Loucy (cell line): ENCODE measurements at regions not wholly inside any gene's neighbourhood (a gene's known extent, or its start where the extent isn't known, plus 50 kb on each side); places are given as distances from the start of the nearest gene placed in this dataset.

Experiments
- H2AFZ ChIP-seq: fragments of 200-600 bp; sonication (generic); 2 replicates; pipeline ENCODE4 v1.6.0; 2016; ENCODE audit warnings: antibody characterized with exemption, mild to moderate bottlenecking, low read length, moderate library complexity
- H3F3A ChIP-seq: fragments of 200-600 bp; 2 replicates; pipeline ENCODE4 v1.6.0; 2016; ENCODE audit warnings: antibody characterized with exemption, low read depth, mild to moderate bottlenecking
- H3K27me3 ChIP-seq: fragments of 200-600 bp; sonication (generic); 2 replicates; pipeline ENCODE4 v1.6.1; 2014; ENCODE audit warnings: low read length, mild to moderate bottlenecking; ENCODE audit not compliant: insufficient read depth, poor library complexity, severe bottlenecking
- H3K36me3 ChIP-seq: fragments of 200-600 bp; sonication (generic); 2 replicates; pipeline ENCODE4 v1.6.1; 2016; ENCODE audit warnings: low read length; ENCODE audit not compliant: insufficient read depth
- H3K4me1 ChIP-seq: fragments of 200-600 bp; sonication (generic); 2 replicates; pipeline ENCODE4 v1.5.1; 2014; ENCODE audit warnings: low read length, mild to moderate bottlenecking; ENCODE audit not compliant: insufficient read depth, poor library complexity, severe bottlenecking
- H3K4me2 ChIP-seq: fragments of 200-600 bp; sonication (generic); 2 replicates; pipeline ENCODE4 v1.6.0; 2014; ENCODE audit warnings: antibody characterized with exemption, low read length, low read depth, mild to moderate bottlenecking; ENCODE audit not compliant: poor library complexity, severe bottlenecking
- H3K4me3 ChIP-seq: fragments of 200-600 bp; sonication (generic); 2 replicates; pipeline ENCODE4 v1.5.1; 2014; ENCODE audit warnings: low read length, mild to moderate bottlenecking, mixed read lengths; ENCODE audit not compliant: poor library complexity, severe bottlenecking
- H3K79me2 ChIP-seq: fragments of 200-600 bp; sonication (generic); 2 replicates; pipeline ENCODE4 v1.6.1; 2014; ENCODE audit warnings: low read length; ENCODE audit not compliant: insufficient read depth
- H3K9ac ChIP-seq: fragments of 200-600 bp; sonication (generic); 2 replicates; pipeline ENCODE4 v1.6.0; 2014; ENCODE audit warnings: mild to moderate bottlenecking, low read depth, low read length, moderate library complexity; ENCODE audit not compliant: poor library complexity, severe bottlenecking
- H3K9me2 ChIP-seq: fragments of 200-600 bp; sonication (generic); replicated peaks from 2 replicates; pipeline ENCODE4 v1.6.1; 2016; ENCODE audit warnings: low read depth, low read length, mixed read lengths
- H3K9me3 ChIP-seq: fragments of 200-600 bp; sonication (generic); 2 replicates; pipeline ENCODE4 v1.6.1; 2014; ENCODE audit warnings: mild to moderate bottlenecking, antibody characterized with exemption, low read length, low read depth; ENCODE audit not compliant: insufficient read depth
- H4K20me1 ChIP-seq: fragments of 200-600 bp; sonication (generic); 2 replicates; pipeline ENCODE4 v1.6.0; 2014; ENCODE audit warnings: antibody characterized with exemption, low read length, mild to moderate bottlenecking; ENCODE audit not compliant: insufficient read depth, poor library complexity, severe bottlenecking
- EZH2phosphoT487 ChIP-seq: fragments of 200-600 bp; IDR thresholded peaks from 2 replicates; pipeline ENCODE4 v1.6.1; 2018; ENCODE audit warnings: antibody characterized with exemption, mild to moderate bottlenecking, moderate library complexity, borderline replicate concordance
- TF ChIP-seq, protein P1 (sequence below): fragments of 200-600 bp; sonication (generic); conservative IDR thresholded peaks from 2 replicates; pipeline ENCODE4 v1.5.1; 2014; ENCODE audit warnings: mild to moderate bottlenecking, antibody characterized with exemption, low read length

DNA sequence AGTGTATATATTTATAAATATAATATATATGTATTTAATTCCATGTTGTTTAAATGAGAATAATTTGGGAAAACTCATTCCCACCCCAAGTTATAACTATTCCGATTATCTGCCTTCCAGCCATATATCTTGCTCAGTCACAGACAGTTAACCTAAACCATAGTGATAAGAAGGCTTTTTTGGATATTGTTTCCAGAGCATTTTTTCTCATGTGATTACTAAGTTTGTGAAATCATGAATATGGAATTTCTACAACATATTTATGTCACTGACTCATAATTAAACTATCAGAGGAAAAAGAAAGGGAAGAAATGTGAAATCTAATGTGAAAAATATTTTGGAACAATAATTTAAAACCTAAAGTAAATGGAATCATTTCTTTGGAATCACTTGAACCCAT is 1163.5 kb upstream of the PABPC4L start:
- Histone ChIP-seq H3K4me2 (no peak overlapping the region), H2AFZ (no peak overlapping the region), H3K4me1 (no peaks in the 10 kb centered on the region), H3K9ac (no peak overlapping the region), H3K9me3 (no peaks in the 10 kb centered on the region), H3K36me3 (no peaks in the 10 kb centered on the region), H3K4me3 (no peak overlapping the region), H3F3A (no peaks in the 10 kb centered on the region), H3K79me2 (no peaks in the 10 kb centered on the region), H3K9me2 (no peaks in the 10 kb centered on the region), H3K27me3 (no peaks in the 10 kb centered on the region), H4K20me1 (no peaks in the 10 kb centered on the region)
- TF ChIP-seq EZH2phosphoT487 = no peak
- TF ChIP-seq, protein P1, sequence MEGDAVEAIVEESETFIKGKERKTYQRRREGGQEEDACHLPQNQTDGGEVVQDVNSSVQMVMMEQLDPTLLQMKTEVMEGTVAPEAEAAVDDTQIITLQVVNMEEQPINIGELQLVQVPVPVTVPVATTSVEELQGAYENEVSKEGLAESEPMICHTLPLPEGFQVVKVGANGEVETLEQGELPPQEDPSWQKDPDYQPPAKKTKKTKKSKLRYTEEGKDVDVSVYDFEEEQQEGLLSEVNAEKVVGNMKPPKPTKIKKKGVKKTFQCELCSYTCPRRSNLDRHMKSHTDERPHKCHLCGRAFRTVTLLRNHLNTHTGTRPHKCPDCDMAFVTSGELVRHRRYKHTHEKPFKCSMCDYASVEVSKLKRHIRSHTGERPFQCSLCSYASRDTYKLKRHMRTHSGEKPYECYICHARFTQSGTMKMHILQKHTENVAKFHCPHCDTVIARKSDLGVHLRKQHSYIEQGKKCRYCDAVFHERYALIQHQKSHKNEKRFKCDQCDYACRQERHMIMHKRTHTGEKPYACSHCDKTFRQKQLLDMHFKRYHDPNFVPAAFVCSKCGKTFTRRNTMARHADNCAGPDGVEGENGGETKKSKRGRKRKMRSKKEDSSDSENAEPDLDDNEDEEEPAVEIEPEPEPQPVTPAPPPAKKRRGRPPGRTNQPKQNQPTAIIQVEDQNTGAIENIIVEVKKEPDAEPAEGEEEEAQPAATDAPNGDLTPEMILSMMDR = no peak

DNA sequence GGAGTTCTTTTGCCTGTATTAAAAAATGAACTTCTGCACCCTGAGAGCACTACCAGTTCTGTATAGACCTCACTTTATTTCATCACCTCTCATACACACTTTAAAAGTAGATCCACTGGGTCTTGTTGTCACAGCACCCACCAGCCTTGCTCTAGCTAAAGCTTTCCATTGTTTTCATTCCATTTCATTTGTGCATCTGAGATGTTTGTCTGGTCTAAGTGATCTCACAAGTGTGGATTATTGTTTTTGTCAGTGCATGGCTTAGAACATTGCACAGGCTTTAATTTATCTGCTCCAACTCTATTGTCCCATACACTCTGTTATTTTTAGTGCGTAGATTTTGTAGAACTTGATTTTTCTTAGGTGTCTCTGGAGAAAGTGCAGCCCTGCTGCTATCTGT is 1157.5 kb upstream of the PABPC4L start:
- H3K79me2 ChIP-seq = no peaks in the 10 kb centered on the region
- no peak overlapping the region for H3K9ac ChIP-seq
- no peaks in the 10 kb centered on the region for H3K9me2 ChIP-seq
- H3F3A ChIP-seq = no peaks in the 10 kb centered on the region
- no peaks in the 10 kb centered on the region for H3K9me3 ChIP-seq
- no peaks in the 10 kb centered on the region for H3K4me1 ChIP-seq
- no peak overlapping the region for H2AFZ ChIP-seq
- no peak overlapping the region for H3K4me3 ChIP-seq
- TF ChIP-seq, protein P1 = no peak
- no peak for TF ChIP-seq EZH2phosphoT487
- H3K36me3 ChIP-seq = no peaks in the 10 kb centered on the region
- H3K4me2 ChIP-seq = no peak overlapping the region
- no peaks in the 10 kb centered on the region for H3K27me3 ChIP-seq
- no peaks in the 10 kb centered on the region for H4K20me1 ChIP-seq

DNA sequence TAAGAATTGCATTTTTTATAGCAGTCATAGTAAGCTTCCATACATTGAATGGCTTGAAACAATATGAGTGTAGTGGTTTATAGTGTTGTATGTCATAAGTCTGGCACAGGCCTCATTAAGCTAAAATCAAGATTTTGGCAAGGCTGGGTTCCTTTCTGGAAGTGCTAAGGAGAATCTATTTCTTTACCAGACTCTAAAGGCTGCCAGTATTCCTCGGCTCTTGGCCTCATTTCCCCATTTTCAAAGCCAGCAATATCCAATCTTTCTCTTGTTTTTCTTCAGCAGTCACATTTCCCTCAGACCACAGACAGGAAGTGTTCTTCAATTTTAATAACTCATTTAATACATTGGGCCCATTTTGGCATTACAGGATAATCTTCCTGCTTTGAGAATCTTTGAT is 1155.5 kb upstream of the PABPC4L start:
- H3K79me2 ChIP-seq = no peaks in the 10 kb centered on the region
- no peaks in the 10 kb centered on the region for H3K27me3 ChIP-seq
- H2AFZ ChIP-seq = no peak overlapping the region
- H3K4me2 ChIP-seq = no peak overlapping the region
- no peaks in the 10 kb centered on the region for H3K9me2 ChIP-seq
- no peak overlapping the region for H3K4me3 ChIP-seq
- no peaks in the 10 kb centered on the region for H3K4me1 ChIP-seq
- no peaks in the 10 kb centered on the region for H3F3A ChIP-seq
- no peaks in the 10 kb centered on the region for H3K9me3 ChIP-seq
- H3K36me3 ChIP-seq = no peaks in the 10 kb centered on the region
- no peak overlapping the region for H3K9ac ChIP-seq
- TF ChIP-seq, protein P1 = no peak
- no peaks in the 10 kb centered on the region for H4K20me1 ChIP-seq
